Neural cell (in vitro differentiated cells): ENCODE measurements at regions not wholly inside any gene's neighbourhood (a gene's known extent, or its start where the extent isn't known, plus 50 kb on each side); places are given as distances from the start of the nearest gene placed in this dataset.

Source experiments
- H2AFZ ChIP-seq: fragments of 200-600, 300-800 bp; sonication (generic), shearing (Covaris generic); 2 replicates; pipeline ENCODE4 v1.6.0; 2014; ENCODE audit warnings: low read depth, mild to moderate bottlenecking, antibody characterized with exemption, low read length, moderate library complexity
- H3F3A ChIP-seq: fragments of 200-600 bp; shearing (Covaris generic); 2 replicates; pipeline ENCODE4 v1.6.1; 2016; ENCODE audit warnings: mild to moderate bottlenecking, moderate library complexity, mixed read lengths, antibody characterized with exemption, low read length; ENCODE audit not compliant: insufficient read depth, poor library complexity, severe bottlenecking
- H3K27ac ChIP-seq: fragments of 200-600, 300-800 bp; sonication (generic), shearing (Covaris generic); 2 replicates; pipeline ENCODE4 v1.5.1; 2014; ENCODE audit warnings: mild to moderate bottlenecking, low read length, moderate library complexity
- H3K27me3 ChIP-seq: fragments of 300-800, 200-600 bp; sonication (generic), shearing (Covaris generic); 2 replicates; pipeline ENCODE4 v1.6.0; 2014; ENCODE audit warnings: mild to moderate bottlenecking, low read depth, low read length, moderate library complexity; ENCODE audit not compliant: insufficient read depth
- H3K36me3 ChIP-seq: fragments of 300-800, 200-600 bp; sonication (generic), shearing (Covaris generic); 2 replicates; pipeline ENCODE4 v1.5.1; 2014; ENCODE audit warnings: mild to moderate bottlenecking, antibody characterized with exemption, low read length, moderate library complexity; ENCODE audit not compliant: insufficient read depth
- H3K4me2 ChIP-seq: fragments of 300-800, 200-600 bp; sonication (generic), shearing (Covaris generic); 2 replicates; pipeline ENCODE4 v1.6.0; 2014; ENCODE audit warnings: mild to moderate bottlenecking, low read length
- H3K4me3 ChIP-seq: fragments of 300-800, 200-600 bp; sonication (generic), shearing (Covaris generic); 2 replicates; pipeline ENCODE4 v1.5.1; 2014; ENCODE audit warnings: mild to moderate bottlenecking, low read length, moderate library complexity
- H3K79me2 ChIP-seq: fragments of 200-600 bp; shearing (Covaris generic); replicated peaks from 2 replicates; pipeline ENCODE4 v1.6.0; 2014; ENCODE audit warnings: mild to moderate bottlenecking, low read length, moderate library complexity; ENCODE audit not compliant: insufficient read depth
- H3K9ac ChIP-seq: fragments of 300-800, 200-600 bp; sonication (generic), shearing (Covaris generic); 2 replicates; pipeline ENCODE4 v1.6.1; 2016; ENCODE audit warnings: mild to moderate bottlenecking, low read length, mixed read lengths
- H3K9me2 ChIP-seq: fragments of 200-600 bp; shearing (Covaris generic); 2 replicates; pipeline ENCODE4 v1.6.1; 2016; ENCODE audit warnings: mild to moderate bottlenecking, low read length, mixed read lengths; ENCODE audit not compliant: insufficient read depth
- H3K9me3 ChIP-seq: fragments of 200-600, 300-800 bp; sonication (generic), shearing (Covaris generic); 2 replicates; pipeline ENCODE4 v1.6.1; 2016; ENCODE audit warnings: mild to moderate bottlenecking, mixed run types, low read length, moderate library complexity, mixed read lengths
- H4K20me1 ChIP-seq: fragments of 200-600 bp; shearing (Covaris generic); 2 replicates; pipeline ENCODE4 v1.6.1; 2016; ENCODE audit warnings: mild to moderate bottlenecking, mixed run types; ENCODE audit not compliant: insufficient read depth
- EP300 ChIP-seq: fragments of 450-650 bp; conservative IDR thresholded peaks from 2 replicates; pipeline ENCODE4 v1.6.1; 2014; ENCODE audit warnings: antibody characterized with exemption, mild to moderate bottlenecking, moderate library complexity; ENCODE audit not compliant: poor library complexity, severe bottlenecking
- EZH2 ChIP-seq: fragments of 200-600, 300-800 bp; shearing (Covaris generic), sonication (generic); IDR thresholded peaks from 2 replicates; pipeline ENCODE4 v1.6.1; 2014; ENCODE audit warnings: antibody characterized with exemption, low read length, borderline replicate concordance, mild to moderate bottlenecking; ENCODE audit not compliant: insufficient read depth, poor library complexity, severe bottlenecking
- POLR2AphosphoS5 ChIP-seq: IDR thresholded peaks from 2 replicates; pipeline ENCODE4 v1.6.1; 2012
- REST ChIP-seq: IDR thresholded peaks from 2 replicates; pipeline ENCODE4 v1.6.1; 2012; ENCODE audit warnings: borderline replicate concordance
- SMC3 ChIP-seq: fragments of 450-650 bp; conservative IDR thresholded peaks from 2 replicates; pipeline ENCODE4 v1.6.1; 2014; ENCODE audit warnings: antibody characterized with exemption, mild to moderate bottlenecking, moderate library complexity; ENCODE audit not compliant: poor library complexity
- TAF1 ChIP-seq: IDR thresholded peaks from 2 replicates; pipeline ENCODE4 v1.6.1; 2012; ENCODE audit warnings: low read depth
- TF ChIP-seq, protein P1 (sequence below): fragments of 450-650 bp; IDR thresholded peaks from 2 replicates; pipeline ENCODE4 v1.5.1; 2014; ENCODE audit warnings: antibody characterized with exemption, mild to moderate bottlenecking, moderate library complexity; ENCODE audit not compliant: poor library complexity, severe bottlenecking

GRCh38 chr12:19605720-19606119 lies 166.4 kb downstream of the AEBP2 start:
- Histone ChIP-seq H3K4me2 (no peak overlapping the region), H2AFZ (no peak overlapping the region)
- TF ChIP-seq REST (no peak), TAF1 (no peak)

DNA sequence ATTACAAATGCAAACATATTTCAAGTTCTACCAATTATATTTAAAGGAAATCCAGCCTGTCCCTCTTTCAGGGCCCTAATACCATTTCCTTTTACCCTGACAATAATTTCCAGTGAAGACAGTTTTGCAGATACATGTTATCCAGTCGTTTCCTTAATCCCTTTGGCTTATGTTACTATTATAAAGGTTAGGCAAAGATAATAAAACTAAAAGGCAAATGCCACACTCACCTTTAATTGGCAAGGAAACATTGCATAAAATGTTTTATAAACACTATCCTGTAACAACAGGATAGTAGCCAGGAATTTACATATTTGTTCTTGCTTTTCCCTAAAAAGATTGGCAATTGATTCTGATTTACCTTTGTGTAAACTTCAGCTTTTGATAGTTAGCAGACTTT lies 168.7 kb downstream of the AEBP2 start:
- Histone ChIP-seq H3K27ac (no peak overlapping the region), H3K9ac (no peak overlapping the region), H3F3A (no peaks in the 10 kb centered on the region), H3K27me3 (no peaks in the 10 kb centered on the region), H3K4me2 (no peak overlapping the region), H4K20me1 (no peaks in the 10 kb centered on the region), H3K9me2 (no peaks in the 10 kb centered on the region), H3K79me2 (no peaks in the 10 kb centered on the region), H3K4me3 (no peak overlapping the region), H2AFZ (no peak overlapping the region), H3K9me3 (no peaks in the 10 kb centered on the region), H3K36me3 (no peaks in the 10 kb centered on the region)
- TF ChIP-seq SMC3 (no peak), EZH2 (no peak), TAF1 (no peak), EP300 (no peak), POLR2AphosphoS5 (no peak), REST (no peak)
- TF ChIP-seq, protein P1, sequence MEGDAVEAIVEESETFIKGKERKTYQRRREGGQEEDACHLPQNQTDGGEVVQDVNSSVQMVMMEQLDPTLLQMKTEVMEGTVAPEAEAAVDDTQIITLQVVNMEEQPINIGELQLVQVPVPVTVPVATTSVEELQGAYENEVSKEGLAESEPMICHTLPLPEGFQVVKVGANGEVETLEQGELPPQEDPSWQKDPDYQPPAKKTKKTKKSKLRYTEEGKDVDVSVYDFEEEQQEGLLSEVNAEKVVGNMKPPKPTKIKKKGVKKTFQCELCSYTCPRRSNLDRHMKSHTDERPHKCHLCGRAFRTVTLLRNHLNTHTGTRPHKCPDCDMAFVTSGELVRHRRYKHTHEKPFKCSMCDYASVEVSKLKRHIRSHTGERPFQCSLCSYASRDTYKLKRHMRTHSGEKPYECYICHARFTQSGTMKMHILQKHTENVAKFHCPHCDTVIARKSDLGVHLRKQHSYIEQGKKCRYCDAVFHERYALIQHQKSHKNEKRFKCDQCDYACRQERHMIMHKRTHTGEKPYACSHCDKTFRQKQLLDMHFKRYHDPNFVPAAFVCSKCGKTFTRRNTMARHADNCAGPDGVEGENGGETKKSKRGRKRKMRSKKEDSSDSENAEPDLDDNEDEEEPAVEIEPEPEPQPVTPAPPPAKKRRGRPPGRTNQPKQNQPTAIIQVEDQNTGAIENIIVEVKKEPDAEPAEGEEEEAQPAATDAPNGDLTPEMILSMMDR, result no peak

More at GRCh38 chr12:19605720-19606119, 166.4 kb downstream of the AEBP2 start:
- H3K4me3 ChIP-seq, result no peak overlapping the region
- no peak overlapping the region for H3K9ac ChIP-seq
- H3F3A ChIP-seq, result no peaks in the 10 kb centered on the region
- no peaks in the 10 kb centered on the region for H4K20me1 ChIP-seq
- H3K27me3 ChIP-seq, result no peaks in the 10 kb centered on the region
- H3K9me3 ChIP-seq, result no peaks in the 10 kb centered on the region
- H3K36me3 ChIP-seq, result no peaks in the 10 kb centered on the region
- H3K27ac ChIP-seq, result no peak overlapping the region
- no peaks in the 10 kb centered on the region for H3K9me2 ChIP-seq
- H3K79me2 ChIP-seq, result no peaks in the 10 kb centered on the region
